ENCODE measurements at regions not wholly inside any gene's neighbourhood (a gene's known extent, or its start where the extent isn't known, plus 50 kb on each side); places are given as distances from the start of the nearest gene placed in this dataset.

DNA sequence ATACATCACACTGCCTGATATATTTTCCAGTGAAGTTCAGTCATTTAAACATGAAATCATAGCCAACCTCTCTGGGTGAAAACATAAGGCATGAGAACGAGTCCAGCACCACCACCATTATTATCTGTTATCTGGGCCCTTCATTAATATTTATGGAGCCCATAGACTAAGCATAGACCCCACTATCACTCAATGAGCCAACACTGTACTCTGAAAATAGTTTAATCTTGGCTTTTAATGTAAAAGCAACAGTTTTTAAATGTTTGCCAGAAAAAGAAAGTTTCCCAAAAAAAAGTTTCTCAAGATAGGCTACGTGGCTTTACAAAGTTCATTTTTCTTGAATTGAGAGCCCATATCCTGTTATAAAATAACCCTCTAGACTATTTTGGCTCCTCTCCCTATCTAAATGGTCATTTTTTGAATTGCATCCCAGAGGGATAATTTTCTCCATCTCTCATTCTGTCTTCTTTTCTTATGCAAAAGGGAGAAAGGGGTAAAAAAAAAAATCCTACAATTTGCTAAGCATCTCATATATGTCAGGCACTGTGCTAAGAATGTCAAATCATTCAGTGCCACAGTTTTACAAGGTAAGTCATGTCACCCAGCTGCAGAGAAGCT lies 66.1 kb downstream of the FZD1 start:
- TF ChIP-seq EP300 (IDR thresholded peaks at IDR 0.05) (no peak), POLR2AphosphoS5 (IDR thresholded peaks at IDR 0.05) (no peak), POLR2A (IDR thresholded peaks at IDR 0.05) (no peak)
- TF ChIP-seq, protein P1, sequence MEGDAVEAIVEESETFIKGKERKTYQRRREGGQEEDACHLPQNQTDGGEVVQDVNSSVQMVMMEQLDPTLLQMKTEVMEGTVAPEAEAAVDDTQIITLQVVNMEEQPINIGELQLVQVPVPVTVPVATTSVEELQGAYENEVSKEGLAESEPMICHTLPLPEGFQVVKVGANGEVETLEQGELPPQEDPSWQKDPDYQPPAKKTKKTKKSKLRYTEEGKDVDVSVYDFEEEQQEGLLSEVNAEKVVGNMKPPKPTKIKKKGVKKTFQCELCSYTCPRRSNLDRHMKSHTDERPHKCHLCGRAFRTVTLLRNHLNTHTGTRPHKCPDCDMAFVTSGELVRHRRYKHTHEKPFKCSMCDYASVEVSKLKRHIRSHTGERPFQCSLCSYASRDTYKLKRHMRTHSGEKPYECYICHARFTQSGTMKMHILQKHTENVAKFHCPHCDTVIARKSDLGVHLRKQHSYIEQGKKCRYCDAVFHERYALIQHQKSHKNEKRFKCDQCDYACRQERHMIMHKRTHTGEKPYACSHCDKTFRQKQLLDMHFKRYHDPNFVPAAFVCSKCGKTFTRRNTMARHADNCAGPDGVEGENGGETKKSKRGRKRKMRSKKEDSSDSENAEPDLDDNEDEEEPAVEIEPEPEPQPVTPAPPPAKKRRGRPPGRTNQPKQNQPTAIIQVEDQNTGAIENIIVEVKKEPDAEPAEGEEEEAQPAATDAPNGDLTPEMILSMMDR (IDR thresholded peaks at IDR 0.05), result no peak
- Histone ChIP-seq H3K36me3 (no peaks in the 10 kb centered on the region), H3K4me3 (no peak overlapping the region), H3K9me3 (no peaks in the 10 kb centered on the region), H3K27me3 (no peaks in the 10 kb centered on the region), H3K4me1 (peaks cover 0 to 9% (median 0%) of the 10 kb centered on the region in 3 donors), H3K27ac (no peak overlapping the region)
- peak; percentile 16 for ATAC-seq
- WGBS, 2 donors (ENCODE audit: low coverage in 1 of 2), result 11 to 19% methylated on average over 2 of the region's 2 CpGs

DNA sequence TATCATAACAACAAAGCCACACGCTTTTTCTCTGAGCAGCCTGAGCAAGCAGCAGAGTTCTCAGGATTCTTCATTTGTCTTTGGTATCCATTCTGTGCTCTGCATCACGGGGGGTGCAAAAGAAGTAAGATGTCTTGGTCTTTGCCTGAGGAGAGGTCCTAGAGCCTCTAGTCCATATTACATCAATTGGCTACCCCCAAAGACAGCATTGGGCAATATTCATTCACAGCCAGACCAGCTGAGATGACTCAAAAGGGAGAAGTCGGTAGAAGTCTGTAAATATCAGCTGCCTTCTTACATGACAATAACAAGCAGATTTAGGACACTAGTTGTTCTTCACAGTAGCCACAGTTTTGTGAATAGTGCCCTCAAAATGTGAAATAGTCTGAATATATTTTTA lies 66.6 kb downstream of the FZD1 start:
- Histone ChIP-seq H3K27ac (no peak overlapping the region), H3K9me3 (no peaks in the 10 kb centered on the region), H3K4me3 (no peak overlapping the region), H3K4me1 (peaks cover 0 to 9% (median 0%) of the 10 kb centered on the region in 3 donors), H3K36me3 (no peaks in the 10 kb centered on the region), H3K27me3 (no peaks in the 10 kb centered on the region)
- no peak for TF ChIP-seq POLR2A (IDR thresholded peaks at IDR 0.05)
- no peak for TF ChIP-seq POLR2AphosphoS5 (IDR thresholded peaks at IDR 0.05)
- TF ChIP-seq, protein P1 (IDR thresholded peaks at IDR 0.05), result no peak
- no peak for TF ChIP-seq EP300 (IDR thresholded peaks at IDR 0.05)
- WGBS, 2 donors (ENCODE audit: low coverage in 1 of 2), result 20 to 32% methylated on average over 2 to 3 of the region's 3 CpGs
- ATAC-seq, result peak; percentile 70

DNA sequence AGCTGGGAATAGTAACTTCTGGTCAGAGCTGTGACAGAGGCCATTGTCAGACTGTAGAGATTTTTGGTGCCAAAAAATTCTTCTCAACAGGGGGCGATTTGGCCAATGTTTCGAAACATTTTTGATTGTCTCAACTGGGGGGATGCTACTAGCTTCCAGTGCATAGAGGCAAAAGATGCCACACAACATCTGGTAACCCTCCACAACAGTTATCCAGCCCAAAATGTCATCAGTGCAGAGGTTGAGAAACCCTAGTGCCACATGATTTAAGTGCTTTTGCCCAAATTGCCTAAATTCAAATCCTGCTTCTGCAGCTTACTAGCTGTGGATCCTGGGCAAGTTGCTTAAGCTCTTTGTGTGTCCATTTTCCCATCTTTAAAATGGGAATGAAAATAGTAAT lies 71.9 kb downstream of the FZD1 start:
- TF ChIP-seq EP300 (IDR thresholded peaks at IDR 0.05), result no peak
- TF ChIP-seq, protein P1 (IDR thresholded peaks at IDR 0.05), result no peak
- no peak for TF ChIP-seq POLR2A (IDR thresholded peaks at IDR 0.05)
- no peak for TF ChIP-seq POLR2AphosphoS5 (IDR thresholded peaks at IDR 0.05)
- Histone ChIP-seq H3K36me3 (no peaks in the 10 kb centered on the region), H3K27me3 (no peaks in the 10 kb centered on the region), H3K9me3 (no peaks in the 10 kb centered on the region), H3K4me1 (no peaks in the 10 kb centered on the region), H3K27ac (no peak overlapping the region), H3K4me3 (no peak overlapping the region)
- WGBS, 2 donors (ENCODE audit: low coverage in 1 of 2), result 87 to 93% methylated on average over 2 of the region's 2 CpGs
- no peak for ATAC-seq

DNA sequence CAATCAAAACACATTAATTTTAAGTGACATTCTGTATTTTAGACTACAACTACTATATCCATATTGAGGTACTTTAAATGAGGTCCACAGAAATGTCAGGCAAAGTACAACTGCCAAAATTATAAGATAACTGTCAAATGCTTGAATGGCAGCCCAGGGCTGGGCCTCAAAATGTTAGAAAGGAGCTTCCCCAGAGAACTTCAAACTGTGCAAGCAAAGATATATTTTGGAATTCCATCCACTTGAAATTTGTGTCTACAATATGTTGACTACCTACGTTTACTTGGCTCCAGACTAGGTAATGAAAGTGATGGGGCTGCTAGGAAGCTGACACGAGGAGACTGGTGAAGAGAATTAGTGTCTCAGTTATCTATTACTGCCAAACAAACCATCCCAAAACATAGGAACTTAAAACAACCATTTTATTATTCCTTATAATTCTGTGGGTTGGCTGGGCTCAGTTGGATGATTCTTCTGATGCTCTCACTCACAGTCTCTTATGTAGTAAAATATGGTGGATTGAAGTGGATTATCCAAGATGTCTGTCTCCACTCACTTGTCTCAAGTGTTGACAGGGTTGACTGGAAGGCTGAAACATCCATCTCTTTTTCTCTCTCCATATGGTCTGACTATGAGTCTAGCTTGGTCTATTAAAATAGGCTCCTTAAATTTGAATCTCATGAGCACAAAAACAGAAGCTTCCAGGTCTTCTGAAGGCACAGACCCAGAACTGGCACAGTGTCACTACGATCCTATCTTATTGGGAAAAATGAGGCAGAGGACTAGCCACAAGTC lies 74.2 kb downstream of the FZD1 start:
- H3K9me3 ChIP-seq, result no peaks in the 10 kb centered on the region
- no peaks in the 10 kb centered on the region for H3K27me3 ChIP-seq
- WGBS, 2 donors (ENCODE audit: low coverage in 1 of 2), result 91 to 95% methylated on average over 3 of the region's 3 CpGs
- H3K27ac ChIP-seq, result no peak overlapping the region
- H3K4me3 ChIP-seq, result no peak overlapping the region
- no peaks in the 10 kb centered on the region for H3K36me3 ChIP-seq
- ATAC-seq, result no peak
- TF ChIP-seq POLR2AphosphoS5 (IDR thresholded peaks at IDR 0.05) (no peak), POLR2A (IDR thresholded peaks at IDR 0.05) (no peak), EP300 (IDR thresholded peaks at IDR 0.05) (no peak)
- TF ChIP-seq, protein P1 (IDR thresholded peaks at IDR 0.05), result no peak
- H3K4me1 ChIP-seq, result no peaks in the 10 kb centered on the region

DNA sequence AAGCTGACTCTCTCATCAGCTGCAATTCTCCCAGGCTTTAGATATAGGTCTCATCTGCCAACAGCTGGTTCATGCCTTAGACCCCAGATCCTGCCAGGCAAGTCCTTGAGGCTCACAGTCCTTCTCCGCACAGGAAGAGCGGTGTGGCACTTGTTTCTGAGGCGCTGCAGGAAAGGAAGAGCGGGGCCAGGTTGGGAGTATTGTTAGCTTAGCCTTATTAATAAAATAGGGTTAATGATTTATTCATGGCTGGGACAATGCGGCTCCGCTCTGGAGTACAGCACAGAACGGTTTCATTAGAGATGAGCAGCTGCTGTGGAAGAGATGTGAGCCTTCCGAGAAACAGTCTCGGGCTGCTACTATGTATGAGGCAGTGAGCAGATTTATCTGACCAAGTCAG lies 78.1 kb downstream of the FZD1 start:
- H3K36me3 ChIP-seq, result no peaks in the 10 kb centered on the region
- H3K9me3 ChIP-seq, result no peaks in the 10 kb centered on the region
- peaks cover 0 to 3% (median 0%) of the 10 kb centered on the region in 3 donors for H3K4me1 ChIP-seq
- H3K27me3 ChIP-seq, result no peaks in the 10 kb centered on the region
- ATAC-seq, result no peak
- no peak overlapping the region for H3K4me3 ChIP-seq
- TF ChIP-seq, protein P1 (IDR thresholded peaks at IDR 0.05), result no peak
- TF ChIP-seq POLR2A (IDR thresholded peaks at IDR 0.05) (no peak), EP300 (IDR thresholded peaks at IDR 0.05) (no peak), POLR2AphosphoS5 (IDR thresholded peaks at IDR 0.05) (no peak)
- 74 to 93% methylated on average over 5 to 8 of the region's 9 CpGs for WGBS, 2 donors (ENCODE audit: low coverage in 1 of 2)
- no peak overlapping the region for H3K27ac ChIP-seq

Measured in gastroesophageal sphincter (tissue), 4 donors.